Left colon (tissue), 2 donors: ENCODE measurements at regions not wholly inside any gene's neighbourhood (a gene's known extent, or its start where the extent isn't known, plus 50 kb on each side); places are given as distances from the start of the nearest gene placed in this dataset.
A peak's percentile ranks its signal among the peaks of the same experiment; 100 is the strongest.

Experiments
- ATAC-seq: fragments of 200-7000 bp; cut with Tn5 transposase; one replicate; pipeline ENCODE4 v1.9.1; 2020; ENCODE audit warnings: mild to moderate bottlenecking, moderate library complexity
- DNase-seq, 2 donors: peaks; one replicate each; pipeline ENCODE4 v3.0.0-alpha.2; 2020
- intact Hi-C, 2 donors: fragments of 100-400 bp; cut with DNase I in 1 of 2; cut with micrococcal nuclease in 1 of 2; formaldehyde crosslinking; loops; one replicate each; pipeline versions ENCODE4 v1.11.2 to v1.14.0; 2022; cut with DNase I, micrococcal nuclease
- donor health status: DM: no; HTN: no; CAD: no.
- donor health status: DM: yes; HTN: yes; CAD: no.

GRCh38 chr1:218779341-218780100 is 394.2 kb upstream of the LYPLAL1 start:
- intact Hi-C loops, result no loop called here
- DNase-seq, result no peak
- no peak for ATAC-seq

- DNase-seq, result no peak
- ATAC-seq, result no peak
- intact Hi-C loops, result no loop called here
Measured at GRCh38 chr1:218783131-218783530, 390.5 kb upstream of the LYPLAL1 start.

- ATAC-seq (no peak), DNase-seq (no peak)
- intact Hi-C loops, result no loop called here
Measured at GRCh38 chr1:218783916-218784315, 389.8 kb upstream of the LYPLAL1 start.

DNA sequence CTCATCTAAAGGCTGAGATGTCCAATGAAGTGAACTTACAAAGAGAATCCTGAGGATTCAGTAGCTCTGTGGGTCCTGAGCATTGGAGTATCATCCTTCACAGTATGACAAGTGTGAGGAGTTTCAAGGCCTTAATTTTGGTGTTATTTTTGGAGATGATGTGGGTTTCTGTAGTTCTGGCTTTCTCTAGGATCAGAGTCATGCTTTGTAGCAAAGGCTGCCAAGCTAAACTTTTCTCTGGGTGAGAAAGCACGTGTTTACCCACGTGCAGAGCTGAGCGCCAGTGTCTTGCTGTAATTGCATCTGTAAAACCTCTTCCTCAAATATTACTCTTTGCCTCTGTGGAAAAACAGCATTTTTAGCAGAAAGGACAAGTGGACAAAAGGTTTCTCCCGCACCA is 387.8 kb upstream of the LYPLAL1 start:
- intact Hi-C loops, result no loop called here

GRCh38 chr1:218787826-218788225 is 385.9 kb upstream of the LYPLAL1 start:
- intact Hi-C loops, result no loop called here
- DNase-seq, result no peak
- ATAC-seq, result no peak

More for the DNA sequence above, 387.8 kb upstream of the LYPLAL1 start:
- peak in 1 of 2 donors; percentile 24 for DNase-seq
- ATAC-seq, result no peak

- no peak for ATAC-seq
- DNase-seq, result no peak
- intact Hi-C loops, result no loop called here
Measured at GRCh38 chr1:218796773-218797172, 376.9 kb upstream of the LYPLAL1 start.

DNA sequence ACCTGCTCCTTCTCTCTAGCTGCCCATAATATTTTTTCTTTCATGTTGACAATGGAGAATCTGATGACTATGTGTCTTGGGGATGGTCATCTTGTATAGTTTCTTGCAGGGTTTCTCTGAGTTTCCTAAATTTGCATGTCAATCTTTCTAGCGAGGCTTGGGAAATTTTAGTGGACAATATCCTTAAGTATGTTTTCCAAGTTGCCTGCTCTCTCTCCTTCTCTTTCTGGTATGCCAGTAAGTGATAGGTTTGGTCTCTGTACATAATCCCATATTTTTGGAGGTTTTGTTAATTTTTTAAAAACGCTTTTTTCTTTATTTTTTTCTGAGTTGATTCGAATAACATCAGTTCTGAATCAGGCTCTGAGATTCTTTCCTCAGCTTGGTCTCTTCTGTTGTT is 370.9 kb upstream of the LYPLAL1 start:
- no peak for ATAC-seq
- DNase-seq, result no peak
- intact Hi-C loops, result no loop called here

DNA sequence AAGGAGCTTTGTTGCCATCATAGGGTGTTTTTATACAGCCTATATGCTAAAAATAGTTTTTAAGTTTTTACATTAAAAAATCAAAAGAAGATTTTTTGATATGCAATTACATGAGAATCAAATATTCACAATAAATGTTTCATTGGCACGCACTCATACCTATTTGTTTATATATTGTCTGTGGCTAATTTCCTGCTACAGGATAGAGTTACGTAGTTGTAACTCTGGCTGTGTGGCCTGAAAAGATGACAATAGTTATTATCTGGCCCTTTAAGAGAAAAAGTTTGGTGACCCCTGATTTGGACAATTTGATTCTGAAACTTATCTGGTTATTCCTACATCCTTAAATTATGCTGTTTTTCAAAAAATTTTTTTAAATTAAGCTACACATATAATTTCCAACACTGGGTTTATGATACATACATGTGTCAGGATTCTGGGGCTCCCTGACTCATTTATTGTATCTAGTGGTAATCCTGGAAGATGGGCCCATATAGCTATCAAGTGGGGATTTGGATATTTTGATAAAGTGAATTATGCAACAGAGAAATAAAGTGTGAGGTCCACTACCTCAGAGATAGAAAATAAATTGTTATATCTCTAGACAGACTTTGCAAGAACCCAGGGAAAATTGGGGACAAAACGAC is 370.2 kb upstream of the LYPLAL1 start:
- ATAC-seq (no peak), DNase-seq (no peak)
- intact Hi-C loops, result no loop called here

GRCh38 chr1:218804014-218804785 is 369.5 kb upstream of the LYPLAL1 start:
- intact Hi-C loops, result no loop called here
- no peak for DNase-seq
- ATAC-seq, result no peak

DNA sequence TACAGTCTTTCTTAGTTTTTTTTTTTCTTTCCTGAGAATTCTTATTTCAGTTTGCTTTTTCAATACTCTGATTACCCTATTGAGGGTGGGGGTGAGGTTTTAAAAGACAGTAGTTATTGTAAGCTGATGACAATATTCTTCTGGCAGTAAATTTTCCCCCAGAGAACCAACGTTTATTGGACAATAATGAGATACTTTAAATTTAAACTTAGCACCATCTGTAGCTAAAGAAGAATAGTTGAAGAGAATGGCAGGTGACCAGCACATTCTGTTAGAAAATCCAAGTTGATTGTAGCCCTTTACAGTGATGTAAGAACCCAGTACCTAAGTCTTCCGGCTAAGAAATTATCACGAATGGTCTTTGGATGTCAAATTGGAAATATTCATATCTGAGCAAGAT is 364.6 kb upstream of the LYPLAL1 start:
- ATAC-seq (no peak), DNase-seq (no peak)
- intact Hi-C loops, result no loop called here

- ATAC-seq, result no peak
Measured at GRCh38 chr1:218809625-218810024, 364.1 kb upstream of the LYPLAL1 start.

GRCh38 chr1:218810306-218810705 is 363.4 kb upstream of the LYPLAL1 start:
- ATAC-seq, result no peak

More at GRCh38 chr1:218809625-218810024, 364.1 kb upstream of the LYPLAL1 start:
- no peak for DNase-seq
- intact Hi-C loops, result no loop called here

DNA sequence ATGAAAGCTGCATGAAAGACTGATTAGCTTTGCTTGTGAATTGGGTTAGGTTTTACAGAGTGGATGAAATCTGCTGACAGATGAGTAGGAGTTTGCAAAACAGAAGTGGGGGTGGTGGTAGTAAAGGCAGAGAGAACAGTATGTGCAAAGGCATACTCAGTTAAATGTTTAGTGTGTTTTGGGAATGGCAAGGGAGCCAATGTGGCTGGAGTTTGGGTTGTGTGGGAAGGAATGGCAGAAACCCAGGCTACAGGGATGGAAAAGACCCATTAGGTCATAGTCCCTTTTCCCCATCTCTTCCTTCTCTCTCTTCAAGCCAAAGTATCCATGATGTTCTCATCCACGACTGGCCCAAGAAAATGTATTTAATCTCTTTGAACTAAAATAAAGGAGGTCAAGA is 362.2 kb upstream of the LYPLAL1 start:
- intact Hi-C loops, result no loop called here
- ATAC-seq (no peak), DNase-seq (no peak)

More at GRCh38 chr1:218810306-218810705, 363.4 kb upstream of the LYPLAL1 start:
- intact Hi-C loops, result no loop called here
- DNase-seq, result no peak

DNA sequence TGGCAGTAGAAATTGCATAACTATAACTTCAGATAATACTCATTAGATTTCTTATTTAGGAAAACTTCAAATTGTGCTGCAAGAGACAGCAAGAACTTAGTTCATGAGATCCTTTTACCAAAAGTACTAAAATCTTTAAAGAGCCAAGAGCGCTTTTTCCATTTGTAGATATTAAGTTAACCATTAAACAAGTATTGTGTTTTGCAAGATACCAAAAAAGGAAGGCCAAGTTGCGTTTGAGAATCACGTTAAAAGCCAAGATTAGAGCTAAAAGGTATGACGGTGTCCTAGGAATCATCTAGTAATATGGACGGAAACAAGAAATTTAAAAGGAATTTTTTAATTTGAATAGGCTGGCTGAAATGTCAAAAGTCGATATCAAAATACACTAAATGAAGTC is 361.3 kb upstream of the LYPLAL1 start:
- DNase-seq (no peak), ATAC-seq (no peak)
- intact Hi-C loops, result no loop called here

DNA sequence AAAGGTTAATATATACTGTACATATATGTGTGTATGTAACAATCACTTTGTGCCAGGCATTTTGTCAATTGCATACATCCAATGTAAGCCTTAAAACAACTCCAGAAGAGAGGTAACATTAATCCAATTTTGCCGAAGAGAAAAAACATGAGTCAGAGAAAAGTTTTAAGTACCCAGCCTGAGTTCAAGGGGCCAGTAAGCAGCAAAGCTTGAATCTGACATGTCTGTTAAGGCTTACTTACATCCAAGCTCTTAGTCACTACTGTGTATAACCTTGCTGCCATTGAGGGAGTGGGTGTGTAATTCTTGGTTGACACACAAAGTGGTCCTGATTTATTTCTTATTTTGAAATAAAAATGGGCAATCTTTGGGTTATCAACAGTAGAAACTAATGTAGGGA is 360.4 kb upstream of the LYPLAL1 start:
- no peak for ATAC-seq
- intact Hi-C loops, result no loop called here
- no peak for DNase-seq

GRCh38 chr1:218815076-218815475 is 358.6 kb upstream of the LYPLAL1 start:
- ATAC-seq (no peak), DNase-seq (no peak)
- intact Hi-C loops, result no loop called here

- ATAC-seq (no peak), DNase-seq (no peak)
- intact Hi-C loops, result no loop called here
Measured at GRCh38 chr1:218817071-218817470, 356.6 kb upstream of the LYPLAL1 start.

DNA sequence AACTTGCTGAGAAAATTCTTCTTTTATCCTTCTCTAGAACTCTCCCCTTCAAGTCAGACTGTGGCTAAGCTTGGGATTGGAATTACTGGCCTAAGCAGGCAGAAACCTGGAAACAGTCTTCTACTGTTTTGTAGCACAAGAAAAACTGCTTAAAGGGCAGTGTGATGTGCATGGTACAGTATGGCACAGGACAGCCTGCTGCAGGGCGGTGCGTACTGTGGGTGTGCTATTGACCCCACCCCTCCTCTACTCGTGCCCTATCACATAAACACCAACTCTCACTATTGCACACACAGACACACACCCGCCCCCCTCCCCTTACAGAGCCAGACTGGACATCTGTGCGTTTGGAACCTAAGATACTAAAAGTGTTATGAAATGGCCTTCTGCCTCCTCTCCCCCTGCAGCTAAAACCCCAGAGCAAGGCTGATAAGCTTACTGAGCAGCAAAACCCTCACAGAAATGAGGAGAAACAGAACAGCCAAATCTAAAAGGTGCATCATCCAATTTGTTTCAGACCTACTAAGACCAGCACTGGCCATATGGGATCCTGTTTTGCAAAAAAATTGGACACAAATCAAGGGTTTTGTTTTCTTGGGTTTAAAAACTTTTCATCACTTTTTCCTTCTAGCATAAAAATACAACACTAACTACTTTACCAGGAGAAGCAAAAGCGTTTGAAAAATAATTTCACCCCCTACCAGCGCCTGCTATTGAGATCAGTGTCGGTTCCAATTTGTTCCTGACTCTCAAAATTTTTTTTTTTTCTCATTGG is 355.8 kb upstream of the LYPLAL1 start:
- intact Hi-C loops, result no loop called here
- DNase-seq (no peak), ATAC-seq (no peak)

DNA sequence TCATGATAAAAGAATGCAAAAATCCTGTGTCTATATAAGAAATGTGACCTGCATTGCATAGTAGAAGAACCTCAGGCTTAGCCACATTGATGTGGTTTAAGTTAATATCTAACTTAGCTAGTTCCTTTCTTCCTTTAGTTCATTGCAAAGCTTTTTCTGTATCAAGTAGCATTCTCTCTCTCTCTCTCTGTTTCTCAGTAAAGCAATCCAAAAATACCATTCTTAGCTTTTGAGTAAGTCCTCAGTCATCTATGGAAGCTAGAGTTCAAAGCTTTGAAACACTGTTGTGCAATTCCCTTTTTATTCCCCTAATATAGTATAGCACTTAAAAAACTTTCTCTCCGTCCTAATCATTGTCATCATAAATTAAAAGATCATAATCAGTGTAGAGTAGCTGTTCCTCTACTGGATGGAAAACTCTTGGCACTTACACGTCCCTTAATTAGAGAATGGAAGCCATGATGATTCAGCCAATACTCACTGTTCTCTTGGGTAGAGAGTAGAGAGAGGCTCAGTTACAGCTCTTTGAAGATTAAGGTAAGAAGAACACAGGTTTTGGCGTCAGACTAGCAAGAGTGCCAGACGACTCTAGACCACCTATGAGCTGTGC is 350.3 kb upstream of the LYPLAL1 start:
- intact Hi-C loops, result no loop called here
- ATAC-seq, result no peak
- no peak for DNase-seq
